ENCODE measurements at regions not wholly inside any gene's neighbourhood (a gene's known extent, or its start where the extent isn't known, plus 50 kb on each side); places are given as distances from the start of the nearest gene placed in this dataset.
A peak's percentile ranks its signal among the peaks of the same experiment; 100 is the strongest.

GRCh38 chr6:134457941-134458340 lies 140.0 kb upstream of the SGK1 start:
- H3K27ac ChIP-seq, result no peak overlapping the region
- WGBS, result 87% methylated on average over 5 of the region's 5 CpGs
- no peaks in the 10 kb centered on the region for H3K9me3 ChIP-seq
- H3K27me3 ChIP-seq, result no peaks in the 10 kb centered on the region
- no peak overlapping the region for H3K4me3 ChIP-seq
- H3K36me3 ChIP-seq, result no peaks in the 10 kb centered on the region
- no peak for DNase-seq (ENCODE audit: low spot score in 2 of 2)
- peaks cover 18% of the 10 kb centered on the region for H3K4me1 ChIP-seq
- TF ChIP-seq POLR2AphosphoS5 (IDR thresholded peaks at IDR 0.05), result no peak
- no peak for TF ChIP-seq POLR2A (IDR thresholded peaks at IDR 0.05)
- TF ChIP-seq CTCF (IDR thresholded peaks at IDR 0.05), result no peak
- TF ChIP-seq EP300 (IDR thresholded peaks at IDR 0.05), result no peak

- no peaks in the 10 kb centered on the region for H3K36me3 ChIP-seq
- no peak overlapping the region for H3K27ac ChIP-seq
- no peaks in the 10 kb centered on the region for H3K27me3 ChIP-seq
- 48% methylated on average over 2 of the region's 2 CpGs for WGBS
- peaks cover 18% of the 10 kb centered on the region for H3K4me1 ChIP-seq
- no peak for TF ChIP-seq EP300 (IDR thresholded peaks at IDR 0.05)
- no peak for TF ChIP-seq POLR2AphosphoS5 (IDR thresholded peaks at IDR 0.05)
- DNase-seq (ENCODE audit: low spot score in 2 of 2), result no peak
- no peaks in the 10 kb centered on the region for H3K9me3 ChIP-seq
- H3K4me3 ChIP-seq, result no peak overlapping the region
Observed at GRCh38 chr6:134456226-134456625, 138.3 kb upstream of the SGK1 start.

GRCh38 chr6:134455319-134455718 lies 137.4 kb upstream of the SGK1 start:
- H3K27ac ChIP-seq, result peak overlapping the region; percentile 18
- no peak for DNase-seq (ENCODE audit: low spot score in 2 of 2)
- WGBS, result 82% methylated on average over 3 of the region's 3 CpGs
- no peak overlapping the region for H3K4me3 ChIP-seq
- no peaks in the 10 kb centered on the region for H3K36me3 ChIP-seq
- no peak for TF ChIP-seq EP300 (IDR thresholded peaks at IDR 0.05)
- TF ChIP-seq CTCF (IDR thresholded peaks at IDR 0.05), result no peak
- no peak for TF ChIP-seq POLR2A (IDR thresholded peaks at IDR 0.05)
- TF ChIP-seq POLR2AphosphoS5 (IDR thresholded peaks at IDR 0.05), result no peak
- H3K27me3 ChIP-seq, result no peaks in the 10 kb centered on the region
- H3K9me3 ChIP-seq, result no peaks in the 10 kb centered on the region
- H3K4me1 ChIP-seq, result peaks cover 19% of the 10 kb centered on the region

GRCh38 chr6:134454794-134455193 lies 136.9 kb upstream of the SGK1 start:
- WGBS, result 64% methylated on average over 2 of the region's 2 CpGs
- H3K27ac ChIP-seq, result peak overlapping the region; percentile 18
- no peaks in the 10 kb centered on the region for H3K27me3 ChIP-seq
- peaks cover 22% of the 10 kb centered on the region for H3K4me1 ChIP-seq
- TF ChIP-seq CTCF (IDR thresholded peaks at IDR 0.05) (no peak), EP300 (IDR thresholded peaks at IDR 0.05) (no peak), POLR2A (IDR thresholded peaks at IDR 0.05) (no peak), POLR2AphosphoS5 (IDR thresholded peaks at IDR 0.05) (no peak)
- no peaks in the 10 kb centered on the region for H3K36me3 ChIP-seq
- H3K4me3 ChIP-seq, result no peak overlapping the region
- no peaks in the 10 kb centered on the region for H3K9me3 ChIP-seq
- no peak for DNase-seq (ENCODE audit: low spot score in 2 of 2)

- Histone ChIP-seq H3K4me3 (no peak overlapping the region), H3K9me3 (no peaks in the 10 kb centered on the region), H3K27ac (peak overlapping the region; percentile 66), H3K27me3 (no peaks in the 10 kb centered on the region), H3K36me3 (no peaks in the 10 kb centered on the region), H3K4me1 (peaks cover 22% of the 10 kb centered on the region)
- DNase-seq (ENCODE audit: low spot score in 2 of 2), result no peak
- TF ChIP-seq EP300 (IDR thresholded peaks at IDR 0.05), result no peak
- no peak for TF ChIP-seq POLR2A (IDR thresholded peaks at IDR 0.05)
- TF ChIP-seq POLR2AphosphoS5 (IDR thresholded peaks at IDR 0.05), result no peak
- no peak for TF ChIP-seq CTCF (IDR thresholded peaks at IDR 0.05)
- WGBS, result 72% methylated on average over 5 of the region's 5 CpGs
Observed at GRCh38 chr6:134453792-134454510, 136.0 kb upstream of the SGK1 start.

Data from suprapubic skin (tissue), 4 donors.